IPS-NIHi11 (cell line): ENCODE measurements at regions not wholly inside any gene's neighbourhood (a gene's known extent, or its start where the extent isn't known, plus 50 kb on each side); places are given as distances from the start of the nearest gene placed in this dataset.

Source experiments
- DNase-seq: peaks from one replicate; pipeline ENCODE4 v3.0.0; 2012; ENCODE audit warnings: mixed read lengths, low spot score

GRCh38 chr2:22238967-22239366 is 1115.2 kb downstream of the TDRD15 start:
- no peak for DNase-seq

DNA sequence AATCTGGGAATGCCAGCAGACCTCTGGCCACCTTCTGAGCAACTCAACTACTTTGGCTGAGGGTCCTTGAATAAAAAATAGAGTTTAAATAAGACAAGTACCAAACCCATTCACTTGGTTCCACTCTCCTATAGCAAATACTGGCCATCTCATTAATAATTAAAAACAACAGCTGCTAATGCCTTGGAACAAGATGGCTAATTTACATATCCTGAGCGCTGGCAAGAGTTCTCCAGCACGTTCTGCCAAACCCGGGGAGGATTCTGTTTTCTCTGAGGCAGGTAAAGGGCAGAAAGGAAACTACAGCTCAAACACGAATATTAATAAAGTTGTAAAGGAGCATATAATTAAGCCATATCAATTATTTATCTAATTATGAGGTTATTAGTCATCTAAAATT is 1123.7 kb downstream of the TDRD15 start:
- DNase-seq, result no peak

DNA sequence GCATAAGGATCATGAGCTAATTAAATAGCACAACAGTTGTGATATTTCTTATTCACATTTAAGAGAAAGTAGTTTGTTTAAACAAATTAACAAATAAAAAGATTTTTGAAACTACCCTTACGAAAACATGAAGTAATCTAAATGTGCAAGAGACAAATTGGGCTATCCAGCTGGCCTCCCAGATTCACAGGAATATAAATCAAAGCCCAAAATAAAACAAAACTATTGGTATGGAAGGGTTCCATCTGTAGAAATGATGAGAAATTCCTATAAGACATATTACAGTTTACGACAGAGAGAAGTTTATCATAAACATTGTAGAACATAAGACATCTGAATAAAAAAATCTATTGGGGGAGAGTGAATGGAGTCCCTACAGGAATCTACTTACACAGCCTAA is 1125.1 kb downstream of the TDRD15 start:
- DNase-seq, result no peak

DNA sequence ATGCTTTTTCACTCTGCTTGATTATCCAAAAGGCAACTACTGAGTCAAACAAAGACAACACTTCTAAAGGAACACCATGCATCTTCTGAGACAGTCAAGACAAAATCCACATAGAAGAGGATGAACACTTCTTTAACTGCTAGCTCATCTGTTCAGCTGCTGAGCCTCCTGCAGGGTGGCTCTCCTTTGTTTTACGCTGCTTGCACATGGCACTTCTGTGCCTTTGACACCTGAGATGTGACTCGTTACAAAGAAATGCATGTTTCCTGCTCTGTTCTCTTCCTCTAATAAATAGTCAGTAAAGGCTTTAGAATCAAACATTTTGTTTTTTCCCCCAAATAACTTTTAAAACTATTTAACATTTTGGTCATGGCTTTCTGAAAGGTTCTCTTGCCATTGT is 1129.4 kb downstream of the TDRD15 start:
- DNase-seq, result no peak

DNA sequence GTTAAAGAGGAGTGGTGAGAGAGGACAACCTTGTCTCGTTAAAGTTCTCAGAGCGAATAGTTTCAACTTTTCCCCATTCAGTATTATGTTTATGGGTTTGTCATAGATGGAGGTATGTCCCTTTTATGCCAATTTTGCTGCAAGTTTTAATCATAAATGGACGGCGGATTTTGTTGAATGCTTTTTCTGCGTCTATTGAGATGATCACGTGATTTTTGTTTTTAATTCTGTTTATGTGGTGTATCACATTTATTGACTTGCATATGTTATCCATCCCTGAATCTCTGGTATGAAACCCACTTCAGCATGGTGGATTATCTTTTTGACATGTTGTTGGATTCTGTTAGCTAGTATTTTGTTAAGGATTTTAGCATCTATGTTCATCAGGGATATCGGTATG is 1123.8 kb upstream of the KLHL29 start:
- no peak for DNase-seq

- no peak for DNase-seq
These were observed 1114.6 kb upstream of the KLHL29 start for GRCh38 chr2:22270341-22270740.

DNA sequence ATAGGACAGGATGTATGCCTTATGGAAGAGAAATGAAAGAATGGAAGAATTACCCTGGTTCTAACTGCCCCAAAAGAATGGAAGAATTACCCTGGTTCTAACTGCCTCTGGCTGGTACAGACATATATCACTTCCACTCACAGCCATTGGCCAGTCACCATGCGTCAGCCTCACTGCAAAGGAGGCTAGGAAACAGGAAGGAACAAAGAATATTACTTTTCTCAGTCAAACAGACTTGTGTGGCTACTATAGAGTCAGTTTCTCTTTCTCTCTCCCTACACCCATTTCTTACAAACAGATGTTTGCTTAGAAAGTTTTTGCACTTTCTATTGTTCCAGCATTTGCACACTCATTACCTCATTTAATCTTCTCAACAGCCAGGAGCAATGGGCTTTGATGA is 1111.1 kb upstream of the KLHL29 start:
- no peak for DNase-seq

DNA sequence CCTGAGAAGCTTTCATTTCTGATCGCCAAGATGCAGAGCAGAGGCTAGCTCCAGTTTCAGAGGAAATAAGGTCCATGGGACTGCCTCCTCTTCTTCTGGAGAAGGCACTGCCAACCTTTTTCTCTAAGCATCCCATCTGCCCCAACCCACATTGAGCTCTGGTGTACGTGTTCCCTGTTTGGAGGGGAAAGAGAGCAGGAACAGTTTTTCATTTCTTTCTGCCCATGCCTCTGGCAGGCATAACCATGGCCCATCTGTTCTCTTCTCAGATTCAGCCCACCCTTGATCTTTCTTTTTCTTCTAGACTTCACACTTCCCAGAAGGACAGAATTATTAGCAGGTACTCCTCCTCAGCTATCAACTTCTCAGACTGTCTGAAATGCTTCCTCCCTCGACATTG is 1110.3 kb upstream of the KLHL29 start:
- DNase-seq, result no peak

- DNase-seq, result no peak
These were observed 1108.3 kb upstream of the KLHL29 start for GRCh38 chr2:22276696-22277095.

DNA sequence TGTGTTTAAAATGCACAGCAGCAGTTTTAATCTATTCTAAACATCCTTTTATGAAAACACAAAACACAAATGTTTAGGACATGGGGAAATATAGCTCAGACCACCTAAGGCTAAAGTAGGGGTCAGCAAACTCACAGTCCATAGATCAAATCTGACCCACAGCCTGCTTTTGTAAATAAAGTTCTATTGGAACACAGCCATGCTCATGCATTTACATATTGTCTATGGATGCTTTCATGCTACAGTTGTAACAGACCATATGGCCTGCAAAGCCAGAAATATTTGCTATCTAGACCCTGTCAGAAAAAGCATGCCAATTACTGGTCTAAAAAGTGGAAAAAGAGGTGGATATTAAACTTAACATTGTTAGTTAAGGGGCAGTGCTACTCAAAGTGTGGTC is 1105.4 kb upstream of the KLHL29 start:
- DNase-seq, result no peak

DNA sequence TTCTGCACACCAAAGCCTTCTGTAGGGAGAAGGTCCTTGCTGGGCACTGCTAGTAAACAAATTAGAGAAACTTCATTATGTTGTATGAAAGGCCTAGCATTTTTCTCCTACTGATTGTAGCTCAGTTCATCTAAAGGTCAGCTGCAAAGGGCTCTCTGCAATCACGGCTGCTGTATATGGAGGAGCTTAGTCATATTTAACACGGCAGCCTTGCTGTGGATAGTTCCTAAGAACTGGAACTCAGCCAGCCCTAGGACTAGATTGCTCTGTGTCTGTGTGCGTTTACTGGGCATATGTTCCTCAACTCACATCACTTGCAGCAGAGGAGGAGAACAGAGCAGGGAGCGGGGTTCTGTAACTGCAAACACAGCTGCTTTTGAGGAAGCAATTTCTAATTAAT is 1103.9 kb upstream of the KLHL29 start:
- no peak for DNase-seq

GRCh38 chr2:22282220-22282619 is 1102.8 kb upstream of the KLHL29 start:
- DNase-seq, result no peak

DNA sequence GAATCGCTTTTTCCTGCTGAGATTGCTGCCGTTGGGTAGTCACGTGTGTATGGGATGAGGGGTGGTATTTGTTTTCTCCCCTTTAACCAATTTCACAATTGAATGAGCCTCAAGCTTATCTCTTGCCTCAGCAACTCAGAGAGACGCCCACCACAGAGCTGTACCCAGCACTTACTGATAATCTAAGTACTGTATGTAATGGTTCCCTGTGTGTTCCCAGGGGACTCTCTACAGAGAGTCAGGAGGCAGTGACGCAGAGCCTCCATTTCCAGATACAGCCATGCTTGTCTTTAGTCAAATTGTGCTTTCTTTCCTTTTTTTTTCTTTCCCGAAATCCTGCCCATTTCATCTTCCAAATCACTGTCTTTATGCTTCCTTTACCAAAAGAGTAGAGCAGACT is 1102.1 kb upstream of the KLHL29 start:
- DNase-seq, result no peak

GRCh38 chr2:22283436-22283835 is 1101.5 kb upstream of the KLHL29 start:
- no peak for DNase-seq

DNA sequence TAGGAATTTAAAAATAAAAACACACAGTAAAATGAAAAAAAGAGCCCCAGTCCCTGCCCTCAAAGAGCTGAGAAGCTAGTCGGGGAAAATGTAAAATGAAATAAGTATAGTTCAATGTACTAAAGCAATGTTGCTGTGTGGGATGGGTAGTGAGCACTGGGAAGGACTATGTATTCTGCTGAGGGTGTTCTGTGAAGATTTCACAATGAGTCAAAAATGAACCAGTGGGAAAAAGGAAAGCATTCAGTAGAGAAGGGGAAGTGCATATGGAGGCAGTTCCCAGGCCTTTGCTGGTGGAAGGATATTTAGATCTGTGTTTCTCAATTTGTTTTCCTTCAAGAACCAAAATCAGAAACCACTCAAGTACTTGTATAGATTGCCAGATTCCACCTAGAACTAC is 1094.7 kb upstream of the KLHL29 start:
- no peak for DNase-seq

- DNase-seq, result no peak
These were observed 1094.0 kb upstream of the KLHL29 start for GRCh38 chr2:22290909-22291473.

DNA sequence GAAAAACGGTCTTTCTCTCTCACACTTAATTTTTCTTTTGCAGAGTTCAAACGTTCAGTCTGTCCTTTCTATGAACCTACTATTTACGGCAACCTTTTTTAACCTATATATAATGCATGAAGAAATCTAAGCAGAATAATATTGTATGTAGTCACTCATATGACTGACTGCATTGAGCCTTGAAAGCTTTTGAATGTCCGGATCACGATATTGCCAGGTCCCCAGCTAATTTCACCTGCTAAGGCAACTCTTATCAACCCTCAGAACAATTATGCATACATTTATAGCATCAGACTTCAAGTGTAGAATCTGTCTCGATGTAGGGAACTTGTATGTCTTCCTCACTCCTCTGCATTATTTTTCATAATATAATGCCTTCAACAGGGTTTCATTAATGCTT is 1083.8 kb upstream of the KLHL29 start:
- DNase-seq, result no peak

DNA sequence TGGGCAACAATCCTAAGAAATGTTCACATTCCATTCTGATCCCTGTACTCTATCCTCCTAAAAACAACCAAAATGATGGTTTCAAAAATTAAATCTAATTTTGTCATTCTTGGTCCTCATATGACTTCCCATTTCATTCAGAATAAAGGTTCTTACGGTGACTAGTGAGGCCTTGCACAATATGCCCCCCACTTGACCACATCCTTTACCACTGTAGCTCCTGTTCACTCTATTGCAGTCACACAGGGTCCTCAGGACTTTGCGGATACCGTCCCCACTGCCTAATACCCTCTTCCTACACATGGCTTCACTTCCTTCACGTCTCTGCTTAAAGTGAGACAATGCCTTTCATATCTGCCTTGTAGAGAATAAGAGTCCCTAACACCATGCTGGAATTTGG is 1058.7 kb upstream of the KLHL29 start:
- no peak for DNase-seq

DNA sequence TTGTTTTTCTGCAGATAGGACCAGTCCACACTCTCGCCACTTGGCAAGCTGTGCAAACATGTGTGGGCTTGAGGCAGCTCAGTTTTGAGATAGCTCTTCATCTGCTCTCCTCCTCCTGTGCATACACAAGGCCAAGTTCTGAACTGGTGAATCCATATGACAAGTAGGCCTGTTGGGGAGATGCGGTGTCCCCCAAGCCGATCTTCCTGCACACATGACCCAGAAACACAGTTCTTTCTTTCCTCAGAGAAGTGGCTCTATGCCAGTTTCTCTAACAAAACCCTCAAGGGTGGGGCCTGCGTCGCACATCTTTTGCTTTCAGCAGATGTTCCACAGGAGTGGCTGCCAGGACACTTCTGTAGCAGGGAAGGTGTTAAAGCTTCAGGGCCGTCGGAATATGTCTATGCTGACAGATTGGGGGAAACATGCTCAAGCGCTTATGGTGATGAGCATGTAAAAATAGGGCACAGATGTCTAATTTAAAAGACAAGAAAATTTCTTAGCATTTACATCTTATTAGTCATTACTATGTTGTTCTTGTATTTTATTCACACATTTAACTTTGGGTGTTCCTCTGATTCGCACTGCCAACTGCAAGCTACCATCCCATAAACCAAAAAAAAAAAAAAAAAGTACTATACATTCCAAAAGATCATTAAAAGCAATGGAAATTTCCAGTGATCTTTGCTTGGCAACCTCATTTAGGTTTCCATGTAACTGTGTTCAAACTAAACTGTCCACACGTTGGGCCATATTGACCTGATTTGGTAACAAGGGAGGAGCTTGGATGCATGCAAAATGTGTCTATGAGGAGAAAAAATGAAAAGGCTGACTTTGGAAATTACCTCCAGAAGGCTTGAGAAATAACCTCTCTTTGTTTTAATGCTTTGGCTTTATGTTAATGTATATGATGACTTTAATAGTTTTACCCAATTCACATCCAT is 1055.5 kb upstream of the KLHL29 start:
- DNase-seq, result no peak

GRCh38 chr2:22336414-22336813 is 1048.6 kb upstream of the KLHL29 start:
- no peak for DNase-seq

GRCh38 chr2:22340716-22341115 is 1044.3 kb upstream of the KLHL29 start:
- DNase-seq, result no peak

DNA sequence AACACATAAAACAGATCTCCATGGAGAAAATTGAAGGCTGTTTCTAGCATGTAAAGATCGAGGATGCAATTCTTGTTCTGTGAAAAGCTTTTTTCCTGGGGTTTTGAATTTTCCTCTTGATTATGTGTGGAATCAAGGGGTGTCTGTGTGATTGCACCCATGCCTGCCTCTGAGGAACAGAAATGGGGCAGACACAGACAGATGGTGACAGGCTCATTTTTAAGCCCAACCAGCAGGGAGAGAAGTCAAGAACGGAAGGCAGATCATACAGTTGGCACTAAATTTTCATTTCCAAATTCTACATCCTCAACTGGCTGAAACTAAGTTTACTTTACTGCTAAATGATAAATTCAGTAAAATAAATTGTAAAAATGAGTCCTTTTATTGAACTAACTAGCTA is 1037.7 kb upstream of the KLHL29 start:
- no peak for DNase-seq

GRCh38 chr2:22350621-22351020 is 1034.4 kb upstream of the KLHL29 start:
- DNase-seq, result no peak
